Endothelial cell of umbilical vein (primary cell): ENCODE measurements at regions not wholly inside any gene's neighbourhood (a gene's known extent, or its start where the extent isn't known, plus 50 kb on each side); places are given as distances from the start of the nearest gene placed in this dataset.

Source experiments
- BruUV-seq: library from RNA; stranded (reverse); fragments of 400-500 nt; replicated peaks from 2 replicates; lab custom pipeline; 2021; lab: Mats Ljungman, UMichigan
- CTCF ChIA-PET: fragments of 300-600, 350-600 bp; sonication (Branson Sonifier 250); formaldehyde crosslinking; loops from one replicate; lab custom pipeline; 2021; ENCODE audit warnings: antibody characterized with exemption, inconsistent platforms; lab: Charles Lee
- POLR2A ChIA-PET: fragments of 300-600, 350-600 bp; sonication (Branson Sonifier 250); formaldehyde crosslinking; loops from one replicate; lab custom pipeline; 2021; ENCODE audit warnings: antibody characterized with exemption, inconsistent platforms; lab: Charles Lee
- DNase-seq: peaks from one replicate; pipeline ENCODE4 v3.0.0-alpha.2; 2011; ENCODE audit warnings: low read depth, low spot score
- FAIRE-seq: peaks from 2 replicates; lab custom pipeline; 2011; peaks lifted over from hg19 to GRCh38; lab: Jason Lieb, UNC
- H2AFZ ChIP-seq: 2 replicates; pipeline ENCODE4 v1.6.0; 2012; ENCODE audit warnings: low read depth, low read length, control low read depth, inconsistent platforms
- H3K27ac ChIP-seq: 2 replicates; pipeline ENCODE4 v1.5.1; 2011; ENCODE audit warnings: low read depth, mild to moderate bottlenecking, control low read depth, low read length, moderate library complexity; ENCODE audit not compliant: insufficient read depth
- H3K27me3 ChIP-seq, 2 experiments: 2 replicates each; pipeline versions ENCODE4 v1.6.0 to v1.6.1; 2011; ENCODE audit warnings: low read length in 2 of 2, mixed read lengths in 1 of 2; ENCODE audit not compliant: control insufficient read depth in 2 of 2, insufficient read depth in 2 of 2
- H3K36me3 ChIP-seq, 2 experiments: 2 replicates in 1 of 2; 3 replicates in 1 of 2; pipeline ENCODE4 v1.5.1; 2011; ENCODE audit warnings: low read length in 2 of 2, mild to moderate bottlenecking in 1 of 2, moderate library complexity in 1 of 2; ENCODE audit not compliant: control insufficient read depth in 2 of 2, insufficient read depth in 2 of 2; ENCODE audit errors: extremely low read depth in 1 of 2
- H3K4me1 ChIP-seq: 3 replicates; pipeline ENCODE4 v1.5.1; 2011; ENCODE audit warnings: mild to moderate bottlenecking, low read length; ENCODE audit not compliant: control insufficient read depth, insufficient read depth; ENCODE audit errors: extremely low read depth
- H3K4me2 ChIP-seq: 2 replicates; pipeline ENCODE4 v1.6.1; 2011; ENCODE audit warnings: low read length, control low read depth, mixed read lengths; ENCODE audit not compliant: insufficient read depth
- H3K4me3 ChIP-seq, 3 experiments: fragments of 200-600 bp in 1 of 3; sonication (generic), shearing (Covaris generic) in 1 of 3; replicated peaks in 1 of 3; 2 replicates each; pipeline ENCODE4 v1.5.1; 2011 to 2016; ENCODE audit warnings: control low read depth in 3 of 3, low read length in 3 of 3, mild to moderate bottlenecking in 2 of 3, inconsistent platforms in 1 of 3, low read depth in 1 of 3, moderate library complexity in 1 of 3; ENCODE audit not compliant: insufficient read depth in 1 of 3
- H3K79me2 ChIP-seq: 2 replicates; pipeline ENCODE4 v1.6.0; 2012; ENCODE audit warnings: low read length, inconsistent platforms; ENCODE audit not compliant: control insufficient read depth, insufficient read depth
- H3K9ac ChIP-seq: replicated peaks from 2 replicates; pipeline ENCODE3; 2011; ENCODE audit warnings: low read length, control low read depth; ENCODE audit not compliant: insufficient read depth; ENCODE audit errors: extremely low read depth
- H3K9me1 ChIP-seq: replicated peaks from 3 replicates; pipeline ENCODE4 v1.6.0; 2011; ENCODE audit warnings: mild to moderate bottlenecking, low read length; ENCODE audit not compliant: control insufficient read depth, insufficient read depth; ENCODE audit errors: extremely low read depth
- H3K9me3 ChIP-seq: replicated peaks from 2 replicates; pipeline ENCODE4 v1.5.1; 2012; ENCODE audit warnings: low read length, inconsistent platforms; ENCODE audit not compliant: control insufficient read depth, insufficient read depth
- H4K20me1 ChIP-seq: replicated peaks from 2 replicates; pipeline ENCODE3; 2011; ENCODE audit warnings: mild to moderate bottlenecking, low read length; ENCODE audit not compliant: control insufficient read depth, insufficient read depth; ENCODE audit errors: extremely low read depth
- FOS ChIP-seq: IDR thresholded peaks from 2 replicates; pipeline ENCODE4 v1.6.1; 2011; ENCODE audit warnings: mild to moderate bottlenecking, low read length, moderate library complexity, borderline replicate concordance; ENCODE audit not compliant: insufficient read depth
- JUN ChIP-seq: IDR thresholded peaks from 2 replicates; pipeline ENCODE4 v1.6.1; 2011; ENCODE audit warnings: borderline replicate concordance, low read depth; ENCODE audit not compliant: insufficient read length, insufficient read depth
- POLR2A ChIP-seq: IDR thresholded peaks from 2 replicates; pipeline ENCODE4 v1.6.1; 2012; ENCODE audit warnings: low read depth, mild to moderate bottlenecking, control low read depth, low read length
- POLR2AphosphoS5 ChIP-seq: IDR thresholded peaks from 2 replicates; pipeline ENCODE4 v1.6.1; 2012; ENCODE audit warnings: low read depth, mild to moderate bottlenecking, control low read depth, low read length, moderate library complexity; ENCODE audit not compliant: insufficient read depth
- dilution Hi-C: fragments of 300-500 bp; cut with MboI; formaldehyde crosslinking; loops from one replicate; pipeline ENCODE4 v1.15.0; 2019; ENCODE audit warnings: low sequenced_read_pairs; ENCODE audit not compliant: extremely low pct_ligation_motif_present
- intact Hi-C: fragments of 100-400 bp; cut with micrococcal nuclease; formaldehyde crosslinking; loops from one replicate; pipeline ENCODE4 v1.10.0; 2022
- TF ChIP-seq, protein P1 (sequence below): IDR thresholded peaks from 2 replicates; pipeline ENCODE4 v1.6.1; 2011; ENCODE audit not compliant: insufficient read depth, insufficient read length
- TF ChIP-seq, protein P2 (sequence below), 2 donors: IDR thresholded peaks; 1 replicate in 1 of 2; 2 replicates in 1 of 2; pipeline ENCODE4 v1.5.1; 2011; ENCODE audit warnings: low read length in 2 of 2, mild to moderate bottlenecking in 2 of 2, moderate library complexity in 2 of 2, control low read depth in 1 of 2, inconsistent platforms in 1 of 2, low read depth in 1 of 2; ENCODE audit not compliant: insufficient read depth in 1 of 2; ENCODE audit errors: extremely low read depth in 1 of 2

DNA sequence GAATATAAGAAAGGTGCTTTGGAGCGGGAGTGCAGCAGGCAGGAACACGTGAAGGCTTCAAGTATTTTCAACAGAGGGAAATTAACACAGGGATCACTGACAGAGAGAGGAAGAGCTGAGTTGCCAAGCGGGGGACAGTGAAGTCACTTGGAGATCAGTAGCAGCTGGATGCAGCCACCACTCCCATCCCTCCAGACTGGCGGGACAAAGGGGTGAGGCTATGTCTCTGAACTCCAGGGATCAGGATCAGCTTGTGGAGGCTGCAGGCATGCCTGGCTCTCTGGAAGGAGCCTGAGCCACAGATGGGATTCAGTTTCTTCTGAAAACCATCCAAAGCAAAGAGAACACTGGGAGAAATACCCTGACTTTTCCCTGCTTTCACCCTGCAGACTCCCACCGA, 113.7 kb upstream of the IRX3 start:
- no peak for DNase-seq
- dilution Hi-C loops: no loop called here
- Histone ChIP-seq H4K20me1 (no peaks in the 10 kb centered on the region), H3K27me3 (no peaks in the 10 kb centered on the region), H3K36me3 (no peaks in the 10 kb centered on the region), H3K9me3 (no peaks in the 10 kb centered on the region), H3K9me1 (no peaks in the 10 kb centered on the region), H2AFZ (no peak overlapping the region), H3K27ac (no peak overlapping the region), H3K4me1 (no peaks in the 10 kb centered on the region), H3K4me3 (no peak overlapping the region), H3K4me2 (no peak overlapping the region), H3K79me2 (no peaks in the 10 kb centered on the region), H3K9ac (no peak overlapping the region)
- ChIA-PET CTCF (no interaction called here), POLR2A (no interaction called here)
- TF ChIP-seq, protein P1, sequence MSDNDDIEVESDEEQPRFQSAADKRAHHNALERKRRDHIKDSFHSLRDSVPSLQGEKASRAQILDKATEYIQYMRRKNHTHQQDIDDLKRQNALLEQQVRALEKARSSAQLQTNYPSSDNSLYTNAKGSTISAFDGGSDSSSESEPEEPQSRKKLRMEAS: no peak
- no peak for TF ChIP-seq POLR2AphosphoS5
- TF ChIP-seq JUN: no peak
- TF ChIP-seq FOS: no peak
- TF ChIP-seq POLR2A: no peak
- FAIRE-seq: no peak
- no TSS peak for BruUV-seq
- intact Hi-C loops: no loop called here

DNA sequence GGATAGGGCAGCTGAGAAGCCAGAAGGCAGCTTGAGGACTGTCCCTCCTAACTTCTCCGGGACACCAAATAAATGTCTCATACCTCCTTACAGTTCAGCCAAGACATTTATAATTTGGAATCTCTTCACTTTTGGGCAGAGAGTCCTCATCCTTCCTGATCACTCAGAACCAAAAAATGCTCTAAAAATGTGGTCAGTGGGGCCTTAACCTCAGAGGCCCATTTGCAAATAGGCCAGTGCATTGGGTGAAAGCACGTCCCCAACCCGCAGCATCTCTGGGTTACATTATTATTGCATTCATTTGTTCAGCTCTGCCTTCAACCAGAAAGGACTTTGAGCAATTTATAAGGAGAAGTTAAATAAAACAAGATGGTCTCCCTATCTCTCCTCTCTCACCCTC, 112.4 kb upstream of the IRX3 start:
- Histone ChIP-seq H3K9me3 (no peaks in the 10 kb centered on the region), H3K4me2 (no peak overlapping the region), H3K9me1 (no peaks in the 10 kb centered on the region), H3K9ac (no peak overlapping the region), H3K4me3 (no peak overlapping the region), H3K27ac (no peak overlapping the region), H3K4me1 (no peaks in the 10 kb centered on the region), H4K20me1 (no peaks in the 10 kb centered on the region), H2AFZ (no peak overlapping the region), H3K36me3 (no peaks in the 10 kb centered on the region), H3K27me3 (no peaks in the 10 kb centered on the region), H3K79me2 (no peaks in the 10 kb centered on the region)
- ChIA-PET CTCF (no interaction called here), POLR2A (no interaction called here)
- BruUV-seq: no TSS peak
- intact Hi-C loops: no loop called here
- FAIRE-seq (no peak), DNase-seq (no peak)
- TF ChIP-seq, protein P2, sequence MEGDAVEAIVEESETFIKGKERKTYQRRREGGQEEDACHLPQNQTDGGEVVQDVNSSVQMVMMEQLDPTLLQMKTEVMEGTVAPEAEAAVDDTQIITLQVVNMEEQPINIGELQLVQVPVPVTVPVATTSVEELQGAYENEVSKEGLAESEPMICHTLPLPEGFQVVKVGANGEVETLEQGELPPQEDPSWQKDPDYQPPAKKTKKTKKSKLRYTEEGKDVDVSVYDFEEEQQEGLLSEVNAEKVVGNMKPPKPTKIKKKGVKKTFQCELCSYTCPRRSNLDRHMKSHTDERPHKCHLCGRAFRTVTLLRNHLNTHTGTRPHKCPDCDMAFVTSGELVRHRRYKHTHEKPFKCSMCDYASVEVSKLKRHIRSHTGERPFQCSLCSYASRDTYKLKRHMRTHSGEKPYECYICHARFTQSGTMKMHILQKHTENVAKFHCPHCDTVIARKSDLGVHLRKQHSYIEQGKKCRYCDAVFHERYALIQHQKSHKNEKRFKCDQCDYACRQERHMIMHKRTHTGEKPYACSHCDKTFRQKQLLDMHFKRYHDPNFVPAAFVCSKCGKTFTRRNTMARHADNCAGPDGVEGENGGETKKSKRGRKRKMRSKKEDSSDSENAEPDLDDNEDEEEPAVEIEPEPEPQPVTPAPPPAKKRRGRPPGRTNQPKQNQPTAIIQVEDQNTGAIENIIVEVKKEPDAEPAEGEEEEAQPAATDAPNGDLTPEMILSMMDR (IDR thresholded peaks at IDR 0.05; ENCODE audit: extremely low read depth in 1 of 2, insufficient read depth in 1 of 2, low read depth in 1 of 2, low read length in 2 of 2): no peak
- dilution Hi-C loops: no loop called here
